ENCODE measurements at regions not wholly inside any gene's neighbourhood (a gene's known extent, or its start where the extent isn't known, plus 50 kb on each side); places are given as distances from the start of the nearest gene placed in this dataset.

DNA sequence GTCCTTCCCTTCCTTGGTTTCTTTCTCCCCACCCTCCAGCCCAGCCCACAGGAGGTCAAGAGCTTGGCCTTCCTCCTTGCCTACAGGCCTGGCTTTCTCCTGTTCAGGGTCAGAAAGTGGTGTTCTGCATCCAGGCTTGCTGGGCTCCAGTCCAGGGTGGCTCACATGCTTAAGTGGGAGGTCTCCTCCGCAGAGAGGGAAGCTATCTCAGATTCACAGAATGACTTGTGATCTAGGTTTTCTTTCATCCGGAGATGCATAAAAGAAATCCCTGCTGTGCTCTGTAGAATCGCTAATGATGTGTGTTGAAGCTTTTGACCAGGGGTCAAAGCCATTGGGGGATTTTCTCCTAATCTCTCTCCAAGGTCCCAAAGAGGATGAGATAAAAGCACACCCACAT, 382.3 kb upstream of the EEF2KMT start:
- H3K4me1 ChIP-seq (ENCODE audit: control insufficient read depth in 1 of 2, insufficient read depth in 2 of 2, low read length in 2 of 2): no peaks in the 10 kb centered on the region
- ATAC-seq: no peak
- no peaks in the 10 kb centered on the region for H3K79me2 ChIP-seq (ENCODE audit: insufficient read depth, low read length)
- DNase-seq (ENCODE audit: low read depth, low spot score): no peak
- TF ChIP-seq TCF7L2 (IDR thresholded peaks at IDR 0.05; ENCODE audit: borderline replicate concordance, extremely low read depth, insufficient read depth, insufficient read length): no peak
- TF ChIP-seq, protein P1, sequence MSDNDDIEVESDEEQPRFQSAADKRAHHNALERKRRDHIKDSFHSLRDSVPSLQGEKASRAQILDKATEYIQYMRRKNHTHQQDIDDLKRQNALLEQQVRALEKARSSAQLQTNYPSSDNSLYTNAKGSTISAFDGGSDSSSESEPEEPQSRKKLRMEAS (IDR thresholded peaks at IDR 0.05): no peak
- no peak for TF ChIP-seq EZH2phosphoT487 (IDR thresholded peaks at IDR 0.05; ENCODE audit: borderline replicate concordance)
- no peak for TF ChIP-seq CEBPB (IDR thresholded peaks at IDR 0.05; ENCODE audit: low read depth)
- TF ChIP-seq, protein P2, sequence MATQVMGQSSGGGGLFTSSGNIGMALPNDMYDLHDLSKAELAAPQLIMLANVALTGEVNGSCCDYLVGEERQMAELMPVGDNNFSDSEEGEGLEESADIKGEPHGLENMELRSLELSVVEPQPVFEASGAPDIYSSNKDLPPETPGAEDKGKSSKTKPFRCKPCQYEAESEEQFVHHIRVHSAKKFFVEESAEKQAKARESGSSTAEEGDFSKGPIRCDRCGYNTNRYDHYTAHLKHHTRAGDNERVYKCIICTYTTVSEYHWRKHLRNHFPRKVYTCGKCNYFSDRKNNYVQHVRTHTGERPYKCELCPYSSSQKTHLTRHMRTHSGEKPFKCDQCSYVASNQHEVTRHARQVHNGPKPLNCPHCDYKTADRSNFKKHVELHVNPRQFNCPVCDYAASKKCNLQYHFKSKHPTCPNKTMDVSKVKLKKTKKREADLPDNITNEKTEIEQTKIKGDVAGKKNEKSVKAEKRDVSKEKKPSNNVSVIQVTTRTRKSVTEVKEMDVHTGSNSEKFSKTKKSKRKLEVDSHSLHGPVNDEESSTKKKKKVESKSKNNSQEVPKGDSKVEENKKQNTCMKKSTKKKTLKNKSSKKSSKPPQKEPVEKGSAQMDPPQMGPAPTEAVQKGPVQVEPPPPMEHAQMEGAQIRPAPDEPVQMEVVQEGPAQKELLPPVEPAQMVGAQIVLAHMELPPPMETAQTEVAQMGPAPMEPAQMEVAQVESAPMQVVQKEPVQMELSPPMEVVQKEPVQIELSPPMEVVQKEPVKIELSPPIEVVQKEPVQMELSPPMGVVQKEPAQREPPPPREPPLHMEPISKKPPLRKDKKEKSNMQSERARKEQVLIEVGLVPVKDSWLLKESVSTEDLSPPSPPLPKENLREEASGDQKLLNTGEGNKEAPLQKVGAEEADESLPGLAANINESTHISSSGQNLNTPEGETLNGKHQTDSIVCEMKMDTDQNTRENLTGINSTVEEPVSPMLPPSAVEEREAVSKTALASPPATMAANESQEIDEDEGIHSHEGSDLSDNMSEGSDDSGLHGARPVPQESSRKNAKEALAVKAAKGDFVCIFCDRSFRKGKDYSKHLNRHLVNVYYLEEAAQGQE (IDR thresholded peaks at IDR 0.05; ENCODE audit: low read depth): no peak
- TF ChIP-seq SP1 (IDR thresholded peaks at IDR 0.05; ENCODE audit: low read depth): no peak
- TF ChIP-seq SRF (IDR thresholded peaks at IDR 0.05; ENCODE audit: low read depth): no peak
- no peak for TF ChIP-seq EGR1 (IDR thresholded peaks at IDR 0.05; ENCODE audit: low read depth)
- no peak for TF ChIP-seq POLR2A (IDR thresholded peaks at IDR 0.05; ENCODE audit: borderline replicate concordance, extremely low read depth, insufficient read depth, insufficient read length)
- H3K9me3 ChIP-seq (ENCODE audit: control insufficient read depth in 1 of 2, insufficient read depth in 1 of 2, low read depth in 1 of 2, low read length in 2 of 2): no peaks in the 10 kb centered on the region
- no TSS peak for BruUV-seq (replicated peaks)
- peaks cover 38% of the 10 kb centered on the region for H3K27me3 ChIP-seq (ENCODE audit: insufficient read depth, low read length)
- H4K20me1 ChIP-seq (ENCODE audit: insufficient read depth): no peaks in the 10 kb centered on the region
- no peaks in the 10 kb centered on the region for H3K9me2 ChIP-seq (ENCODE audit: insufficient read depth)
- no peak overlapping the region for H3K27ac ChIP-seq (ENCODE audit: low read depth, low read length)
- CTCF ChIA-PET: no interaction called here
- RAD21 ChIA-PET (ENCODE audit: low non-redundant PET in 1 of 2, low total read pairs in 2 of 2, uncharacterized antibody in 2 of 2, unreplicated experiment in 2 of 2): no interaction called here
- H3K4me2 ChIP-seq (ENCODE audit: low read length): no peak overlapping the region
- POLR2A ChIA-PET: no interaction called here
- no peak overlapping the region for H3K4me3 ChIP-seq (replicated peaks in 1 of 2; ENCODE audit: low read depth in 1 of 2, low read length in 2 of 2)
- H3K36me3 ChIP-seq (ENCODE audit: control insufficient read depth in 1 of 2, insufficient read depth in 2 of 2, low read length in 2 of 2): no peaks in the 10 kb centered on the region
- H2AFZ ChIP-seq (ENCODE audit: low read depth, low read length, poor library complexity, severe bottlenecking): no peak overlapping the region
- no peak overlapping the region for H3K9ac ChIP-seq (ENCODE audit: low read length)
- intact Hi-C loops (cut with micrococcal nuclease): no loop called here
